Hematopoietic multipotent progenitor cell treated with erythropoietin and hydrocortisone succinate and interleukin-3 and kit ligand, for 6 days (in vitro differentiated cells): ENCODE measurements at regions not wholly inside any gene's neighbourhood (a gene's known extent, or its start where the extent isn't known, plus 50 kb on each side); places are given as distances from the start of the nearest gene placed in this dataset.

ENCODE experiments used
- DNase-seq: peaks from one replicate; pipeline ENCODE4 v3.0.0-alpha.2; 2015

DNA sequence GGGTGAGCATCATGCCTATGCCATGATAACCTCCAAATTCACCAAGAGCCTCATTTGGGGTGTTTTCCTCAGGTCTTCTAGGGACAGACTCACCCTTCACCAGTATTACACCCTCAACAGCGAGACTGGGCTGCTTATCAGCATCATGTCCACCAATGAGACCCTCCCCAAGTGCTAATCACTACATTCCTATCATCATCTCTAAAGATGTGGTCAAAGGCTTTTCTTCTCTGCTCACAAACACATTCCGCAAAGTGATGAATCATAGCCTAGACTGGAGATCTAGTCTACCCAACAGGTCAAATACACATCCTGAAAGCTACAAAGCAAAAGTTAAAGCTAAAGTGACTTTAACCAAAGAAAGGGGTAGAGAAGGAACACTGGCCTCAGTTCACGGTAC is 75.3 kb upstream of the C7orf33 start:
- DNase-seq: no peak

DNA sequence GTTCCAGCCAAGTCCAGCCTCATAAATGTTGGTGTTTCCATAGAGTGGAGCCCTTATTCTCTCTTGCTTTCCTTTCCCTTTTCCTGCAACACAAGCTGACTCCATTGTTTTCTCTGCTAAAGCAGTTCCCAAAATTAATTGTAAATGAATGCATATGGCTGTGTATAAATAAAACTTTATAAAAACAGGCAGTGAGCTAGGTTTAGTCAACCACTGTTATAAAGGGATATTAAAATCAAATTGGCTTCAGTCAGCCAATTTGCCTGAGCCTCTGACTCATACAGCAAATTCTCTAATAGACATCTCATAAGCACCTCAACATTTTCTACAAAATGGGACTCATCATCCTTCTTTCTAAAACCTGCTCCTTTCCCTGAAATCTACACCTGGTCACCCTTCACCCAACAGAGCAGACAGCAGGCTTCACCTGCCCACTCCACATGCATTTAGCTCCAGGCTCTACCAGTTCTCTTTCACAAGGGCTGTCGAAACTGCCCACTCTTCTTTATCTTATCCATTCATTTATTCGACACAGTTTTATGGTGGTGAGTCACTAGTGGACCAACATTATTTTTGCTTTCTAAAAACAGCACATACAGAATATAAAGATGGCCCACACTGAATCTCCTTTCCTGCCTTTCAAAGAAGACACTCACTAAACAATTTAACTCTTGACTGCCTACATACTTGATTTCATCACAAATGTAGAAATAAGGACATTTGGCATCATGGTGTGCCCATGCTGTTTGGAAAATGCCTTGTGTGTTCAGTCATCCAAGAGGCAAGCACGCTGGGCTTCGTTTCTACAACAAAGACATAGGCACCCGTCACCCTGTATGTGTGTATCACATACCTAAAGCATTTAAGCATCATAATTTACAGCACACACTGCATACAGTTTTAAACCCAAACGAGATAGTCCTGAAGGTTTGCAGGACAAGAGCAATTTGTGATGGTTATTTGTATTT is 74.6 kb upstream of the C7orf33 start:
- DNase-seq: no peak

DNA sequence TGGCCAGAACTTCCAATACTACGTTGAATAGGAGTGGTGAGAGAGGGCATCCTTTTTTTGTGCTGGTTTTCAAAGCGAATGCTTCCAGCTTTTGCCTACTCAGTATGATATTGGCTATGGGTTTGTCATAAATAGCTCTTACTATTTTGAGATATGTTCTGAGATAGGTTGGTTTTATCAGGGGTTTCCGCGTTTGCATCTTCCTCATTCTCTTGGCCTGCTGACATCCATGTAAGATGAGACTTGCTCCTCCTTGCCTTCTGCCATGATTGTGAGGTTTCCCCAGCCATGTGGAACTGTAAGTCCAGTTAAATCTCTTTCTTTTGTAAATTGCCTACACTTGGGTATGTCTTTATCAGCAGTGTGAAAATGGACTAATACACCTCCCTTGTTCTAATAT is 71.2 kb upstream of the C7orf33 start:
- DNase-seq: peak; percentile 13

DNA sequence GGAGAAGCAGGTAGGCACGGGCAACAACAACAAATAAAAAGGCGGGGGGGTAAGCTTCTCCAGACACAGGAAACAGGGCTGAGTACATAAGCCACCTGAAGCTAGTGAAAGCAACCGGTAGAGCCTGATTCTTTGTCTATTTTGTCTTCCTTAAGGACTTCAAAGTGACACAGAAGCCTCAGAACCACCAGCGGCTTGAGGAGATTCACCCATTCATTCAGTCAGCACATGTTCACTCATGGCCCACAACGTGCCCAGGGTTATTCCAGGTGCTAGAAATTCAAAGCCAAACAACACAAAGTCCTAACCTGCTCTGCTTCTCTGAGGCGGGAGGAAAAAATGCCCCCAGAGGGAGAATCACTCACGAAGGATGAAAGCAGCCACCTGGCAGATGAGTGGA is 69.3 kb upstream of the C7orf33 start:
- DNase-seq: no peak

DNA sequence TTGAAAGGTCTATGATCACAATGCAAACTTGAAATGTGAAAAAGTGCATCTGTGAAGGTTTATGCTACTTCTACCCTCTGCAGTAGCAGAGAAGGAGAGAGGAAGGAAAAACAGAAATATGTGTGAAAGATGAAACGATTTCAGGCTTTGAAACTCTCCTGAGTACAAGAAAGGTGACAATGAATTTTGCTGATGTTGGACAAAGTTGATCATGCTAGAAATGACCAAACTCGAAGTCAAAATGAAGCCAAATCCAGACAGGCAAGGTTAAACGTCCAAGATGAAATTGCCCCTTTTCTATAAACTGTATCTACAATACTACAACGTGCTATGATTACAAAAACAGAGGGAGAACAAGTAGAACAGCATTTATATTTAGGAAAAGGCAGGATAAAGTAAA is 67.0 kb upstream of the C7orf33 start:
- no peak for DNase-seq

DNA sequence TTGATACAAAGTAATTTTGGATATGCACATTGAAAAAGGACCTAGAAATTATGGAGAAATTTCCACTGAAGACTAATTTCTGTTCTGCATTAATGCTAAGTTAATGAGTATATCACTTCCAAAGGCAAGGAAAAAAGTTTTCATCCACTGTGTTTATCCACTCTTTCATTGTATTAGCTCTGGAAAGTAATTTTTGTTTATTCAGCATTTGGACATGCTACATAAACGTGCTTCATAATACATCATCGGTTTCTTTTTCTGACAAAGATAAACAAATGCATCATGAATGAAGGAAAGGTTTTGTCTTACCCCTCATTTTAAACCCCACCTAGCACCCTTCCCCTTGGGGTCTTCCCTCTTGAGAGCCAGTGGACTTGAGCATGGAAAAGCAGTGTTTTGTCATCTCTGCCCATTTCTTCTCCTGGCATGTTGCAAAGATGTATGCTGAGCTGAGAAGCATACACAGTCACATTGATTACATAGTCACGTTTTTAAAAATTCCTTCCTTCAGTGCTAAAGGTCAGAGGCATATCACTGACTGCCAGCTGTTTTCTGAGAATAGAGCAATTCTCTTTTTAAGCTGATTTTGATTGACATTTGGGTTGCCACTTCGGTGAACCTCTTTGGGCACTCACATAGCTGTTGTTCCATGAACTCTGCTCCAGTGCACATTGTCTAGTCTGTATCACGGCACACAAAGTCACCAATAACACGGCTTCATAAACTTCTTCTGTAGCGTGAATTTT is 65.9 kb upstream of the C7orf33 start:
- no peak for DNase-seq

DNA sequence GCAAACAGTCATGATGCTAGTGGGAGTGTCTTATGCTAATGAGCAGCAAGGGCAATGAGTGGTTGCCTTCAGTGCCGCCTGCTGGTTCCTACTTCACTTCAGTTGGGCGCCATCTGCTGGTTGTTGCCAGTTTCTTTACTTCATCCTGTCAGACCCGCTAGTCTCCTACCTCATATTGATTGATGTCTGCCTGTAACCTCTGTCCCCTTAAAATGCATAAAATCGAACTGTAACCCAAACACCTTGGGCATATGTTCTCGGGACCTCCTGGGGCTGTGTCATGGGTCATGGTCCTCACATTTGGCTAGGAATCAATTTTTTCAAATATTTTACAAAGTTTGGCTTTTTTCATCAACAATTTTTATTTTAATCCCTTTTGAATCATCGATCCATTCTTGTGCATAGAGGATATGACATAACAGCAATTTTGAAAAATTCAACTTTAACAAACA is 62.8 kb upstream of the C7orf33 start:
- DNase-seq: peak; percentile 96

DNA sequence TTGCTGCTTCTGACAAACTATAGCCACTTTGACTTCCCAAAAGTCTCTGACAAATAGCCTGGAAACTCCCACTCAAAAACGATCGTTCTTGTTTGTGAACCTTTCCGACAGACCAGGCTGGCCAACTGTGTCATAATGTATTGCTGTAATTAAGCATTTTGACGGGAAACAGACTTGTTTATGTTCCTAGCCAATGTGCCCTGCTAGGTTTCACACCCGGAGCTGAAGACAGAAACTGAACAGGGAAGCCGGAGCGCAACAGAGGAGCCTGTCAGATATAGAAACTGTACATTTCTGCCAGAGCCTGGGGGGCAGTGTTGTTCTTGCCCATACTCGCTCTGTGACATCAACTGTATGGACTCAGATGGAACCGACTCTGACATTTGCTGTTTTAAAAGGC is 55.3 kb upstream of the C7orf33 start:
- DNase-seq: peak; percentile 64

DNA sequence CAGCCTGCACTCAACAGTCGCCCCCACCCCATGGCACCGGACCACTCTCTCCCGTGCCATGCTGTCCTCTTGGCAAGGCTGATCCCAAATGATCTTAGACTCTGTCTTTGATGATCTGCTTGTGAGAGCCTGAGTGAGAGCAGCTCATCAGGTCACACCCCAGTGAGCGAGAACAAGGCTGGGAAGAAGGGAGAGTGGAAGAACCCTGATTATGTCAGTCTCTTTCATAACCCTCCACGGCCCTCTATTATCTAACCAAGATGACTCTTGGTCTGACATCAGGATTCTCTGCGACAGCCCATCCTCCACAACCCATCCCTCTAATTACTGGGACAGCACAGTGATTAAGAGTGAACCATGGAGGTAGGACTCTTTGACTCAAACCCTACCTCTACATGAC is 53.1 kb upstream of the C7orf33 start:
- no peak for DNase-seq

DNA sequence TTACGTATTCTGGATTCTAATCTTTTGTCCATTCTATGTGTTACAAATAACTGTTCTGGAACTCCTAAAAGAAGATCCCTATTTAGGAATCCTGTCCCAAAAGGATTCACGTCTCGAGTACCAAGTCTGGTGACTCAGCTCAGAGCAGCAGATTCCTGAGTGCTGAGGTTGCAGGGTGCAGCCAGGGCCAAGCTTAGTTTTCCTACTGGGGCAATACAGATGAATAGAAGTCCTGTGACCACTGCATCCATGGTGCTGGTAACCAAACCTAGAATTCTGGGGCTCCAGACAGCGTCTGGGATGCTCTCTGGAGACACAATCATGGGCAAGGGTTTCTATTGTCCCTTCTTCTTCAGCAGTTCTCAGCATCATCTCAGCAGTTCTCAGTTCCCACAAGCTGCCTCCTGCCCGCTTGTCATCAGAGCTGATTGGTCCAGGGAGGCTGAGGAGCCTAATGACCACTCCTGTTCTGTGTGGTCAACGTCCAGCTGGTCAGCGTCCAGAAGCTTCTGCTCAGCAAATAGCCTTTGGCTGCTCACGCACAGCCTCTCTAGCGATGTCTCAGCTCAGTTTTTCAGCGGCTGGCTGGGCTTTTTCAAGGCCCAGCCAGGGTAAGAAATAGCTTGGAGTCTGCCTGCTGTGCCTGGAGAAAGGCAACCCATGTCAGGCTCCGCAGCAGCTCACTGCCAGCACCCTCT is 50.4 kb upstream of the C7orf33 start:
- DNase-seq: no peak
